Activated CD8-positive, alpha-beta memory T cell treated with anti-CD3 and anti-CD28 coated beads for 36 hours (primary cell): ENCODE measurements at regions not wholly inside any gene's neighbourhood (a gene's known extent, or its start where the extent isn't known, plus 50 kb on each side); places are given as distances from the start of the nearest gene placed in this dataset.
"Not testable (repeated sequence)": the region's sequence is repeated elsewhere in the genome, so short reads cannot be mapped to it uniquely, and the experiment has no call there.

Source experiments
- CTCF ChIA-PET: fragments of 350-600 bp; sonication (Branson Sonifier 250); formaldehyde crosslinking; loops from one replicate; lab custom pipeline; 2021; ENCODE audit warnings: antibody characterized with exemption; lab: Charles Lee
- POLR2A ChIA-PET: fragments of 350-600 bp; sonication (Branson Sonifier 250); formaldehyde crosslinking; loops from one replicate; lab custom pipeline; 2021; ENCODE audit warnings: antibody characterized with exemption; lab: Charles Lee

GRCh38 chr14:105668471-105669230 lies 142.3 kb downstream of the TMEM121 start:
- POLR2A ChIA-PET, CTCF ChIA-PET: not testable (repeated sequence)

- POLR2A ChIA-PET, result not testable (repeated sequence)
Observed at GRCh38 chr14:105669231-105669610, 142.8 kb downstream of the TMEM121 start.

GRCh38 chr14:105669646-105670045 lies 143.3 kb downstream of the TMEM121 start:
- POLR2A ChIA-PET, CTCF ChIA-PET: not testable (repeated sequence)

More at GRCh38 chr14:105669231-105669610, 142.8 kb downstream of the TMEM121 start:
- CTCF ChIA-PET, result not testable (repeated sequence)

GRCh38 chr14:105672450-105673200 lies 146.2 kb downstream of the TMEM121 start:
- POLR2A ChIA-PET, CTCF ChIA-PET: not testable (repeated sequence)

GRCh38 chr14:105675433-105675832 lies 149.1 kb downstream of the TMEM121 start:
- POLR2A ChIA-PET, result not testable (repeated sequence)
- CTCF ChIA-PET, result interaction anchor here (2.1 kb wide), 1 partner anchor 269 kb away, joined by 9 read pairs; no protein-coding TSS in a partner anchor

- POLR2A ChIA-PET, result not testable (repeated sequence)
- CTCF ChIA-PET, result interaction anchor here (0.6 to 1.3 kb wide), 4 partner anchors 27 to 474 kb away, joined by 3 to 4 read pairs (median 3); no protein-coding TSS in a partner anchor
Observed at GRCh38 chr14:105675905-105676670, 149.7 kb downstream of the TMEM121 start.

- POLR2A ChIA-PET, CTCF ChIA-PET: not testable (repeated sequence)
Observed at GRCh38 chr14:105678057-105678456, 151.7 kb downstream of the TMEM121 start.

GRCh38 chr14:105678996-105679958 lies 152.9 kb downstream of the TMEM121 start:
- POLR2A ChIA-PET, CTCF ChIA-PET: not testable (repeated sequence)

- POLR2A ChIA-PET, CTCF ChIA-PET: not testable (repeated sequence)
Observed at GRCh38 chr14:105679959-105680735, 153.8 kb downstream of the TMEM121 start.

GRCh38 chr14:105680736-105681098 lies 154.3 kb downstream of the TMEM121 start:
- CTCF ChIA-PET, POLR2A ChIA-PET: not testable (repeated sequence)

- CTCF ChIA-PET, POLR2A ChIA-PET: not testable (repeated sequence)
Observed at GRCh38 chr14:105681606-105682185, 155.3 kb downstream of the TMEM121 start.

GRCh38 chr14:105682442-105682841 lies 156.1 kb downstream of the TMEM121 start:
- POLR2A ChIA-PET, CTCF ChIA-PET: not testable (repeated sequence)

- CTCF ChIA-PET, result no interaction called here
- POLR2A ChIA-PET, result no interaction called here
Observed at GRCh38 chr14:105682956-105683570, 156.7 kb downstream of the TMEM121 start.

- POLR2A ChIA-PET, CTCF ChIA-PET: not testable (repeated sequence)
Observed at GRCh38 chr14:105684056-105684455, 157.7 kb downstream of the TMEM121 start.

- POLR2A ChIA-PET, CTCF ChIA-PET: not testable (repeated sequence)
Observed at GRCh38 chr14:105684597-105684996, 158.2 kb downstream of the TMEM121 start.

- ChIA-PET CTCF (no interaction called here), POLR2A (no interaction called here)
Observed at GRCh38 chr14:105685003-105685402, 158.6 kb downstream of the TMEM121 start.

- CTCF ChIA-PET, POLR2A ChIA-PET: not testable (repeated sequence)
Observed at GRCh38 chr14:105685605-105686004, 159.2 kb downstream of the TMEM121 start.
